HCT116 (cell line): ENCODE measurements at regions not wholly inside any gene's neighbourhood (a gene's known extent, or its start where the extent isn't known, plus 50 kb on each side); places are given as distances from the start of the nearest gene placed in this dataset.
"Not testable (repeated sequence)": the region's sequence is repeated elsewhere in the genome, so short reads cannot be mapped to it uniquely, and the experiment has no call there.

Experiments used
- ATAC-seq: fragments of 200-7000 bp; cut with Tn5 transposase; 2 replicates; pipeline ENCODE4 v1.9.1; 2020; ENCODE audit warnings: mild to moderate bottlenecking, moderate library complexity
- BruUV-seq: library from RNA; stranded (reverse); fragments of 400-500 nt; replicated peaks from 2 replicates; lab custom pipeline; 2021; lab: Mats Ljungman, UMichigan
- CTCF ChIA-PET: fragments of 300-600 bp; sonication (Branson Sonifier 250); formaldehyde crosslinking; loops from one replicate; lab custom pipeline; 2021; ENCODE audit warnings: antibody characterized with exemption; lab: Charles Lee
- POLR2A ChIA-PET: fragments of 300-600, 350-600 bp; sonication (Branson Sonifier 250); formaldehyde crosslinking; loops from one replicate; lab custom pipeline; 2021; ENCODE audit warnings: antibody characterized with exemption; lab: Charles Lee
- RAD21 ChIA-PET, 2 experiments: fragments of 300-600 bp; sonication (Branson Sonifier 250); formaldehyde crosslinking; loops; one replicate each; lab custom pipeline; 2023; ENCODE audit warnings: low total read pairs in 2 of 2; ENCODE audit not compliant: uncharacterized antibody in 2 of 2, unreplicated experiment in 2 of 2, low non-redundant PET in 1 of 2; lab: Charles Lee
- DNase-seq: peaks from one replicate; pipeline ENCODE4 v3.0.0-alpha.2; 2010; ENCODE audit warnings: low read depth, low spot score
- H2AFZ ChIP-seq: fragments of 200-600 bp; shearing (Covaris generic), sonication (generic); 2 replicates; pipeline ENCODE4 v1.6.1; 2017; ENCODE audit warnings: low read depth, mixed run types, mixed read lengths, antibody characterized with exemption, low read length; ENCODE audit not compliant: poor library complexity, severe bottlenecking
- H3K27ac ChIP-seq: 2 replicates; pipeline ENCODE4 v1.5.1; 2012; ENCODE audit warnings: low read depth, low read length
- H3K27me3 ChIP-seq: fragments of 200-600 bp; sonication (generic); 2 replicates; pipeline ENCODE4 v1.6.1; 2016; ENCODE audit warnings: mixed run types, low read length, mixed read lengths; ENCODE audit not compliant: insufficient read depth
- H3K36me3 ChIP-seq, 2 experiments: fragments of 200-500 bp in 1 of 2; fragments of 200-600 bp in 1 of 2; sonication (Bioruptor generic) in 1 of 2; sonication (generic) in 1 of 2; 2 replicates each; pipeline versions ENCODE4 v1.5.1 to v1.6.1; 2014 to 2016; ENCODE audit warnings: low read length in 2 of 2, inconsistent platforms in 1 of 2, mixed read lengths in 1 of 2, mixed run types in 1 of 2; ENCODE audit not compliant: insufficient read depth in 2 of 2, control insufficient read depth in 1 of 2
- H3K4me1 ChIP-seq, 2 experiments: fragments of 200-600 bp in 1 of 2; sonication (generic) in 1 of 2; 2 replicates each; pipeline versions ENCODE4 v1.5.1 to v1.6.1; 2012 to 2017; ENCODE audit warnings: low read length in 2 of 2, inconsistent platforms in 1 of 2, mild to moderate bottlenecking in 1 of 2, mixed read lengths in 1 of 2, mixed run types in 1 of 2, moderate library complexity in 1 of 2; ENCODE audit not compliant: insufficient read depth in 2 of 2, control insufficient read depth in 1 of 2
- H3K4me2 ChIP-seq: fragments of 200-600 bp; sonication (generic); 2 replicates; pipeline ENCODE4 v1.6.1; 2017; ENCODE audit warnings: mixed run types, low read length, mixed read lengths
- H3K4me3 ChIP-seq, 2 experiments: fragments of 200-600 bp in 1 of 2; sonication (generic) in 1 of 2; replicated peaks in 1 of 2; 2 replicates each; pipeline ENCODE4 v1.5.1; 2011 to 2016; ENCODE audit warnings: low read length in 2 of 2, control low read depth in 1 of 2, low read depth in 1 of 2, mild to moderate bottlenecking in 1 of 2, mixed read lengths in 1 of 2, mixed run types in 1 of 2
- H3K79me2 ChIP-seq: fragments of 200-600 bp; sonication (generic); 2 replicates; pipeline ENCODE4 v1.6.1; 2017; ENCODE audit warnings: mild to moderate bottlenecking, mixed run types, low read length, moderate library complexity, mixed read lengths; ENCODE audit not compliant: insufficient read depth
- H3K9ac ChIP-seq: fragments of 200-600 bp; sonication (generic); 2 replicates; pipeline ENCODE4 v1.6.1; 2016; ENCODE audit warnings: low read length, mixed read lengths
- H3K9me2 ChIP-seq: fragments of 200-600 bp; sonication (generic), shearing (Covaris generic); 2 replicates; pipeline ENCODE4 v1.6.1; 2017; ENCODE audit warnings: mixed run types, mild to moderate bottlenecking, moderate library complexity; ENCODE audit not compliant: insufficient read depth
- H3K9me3 ChIP-seq, 2 experiments: fragments of 200-500 bp in 1 of 2; fragments of 200-600 bp in 1 of 2; sonication (Bioruptor generic) in 1 of 2; sonication (generic) in 1 of 2; 2 replicates each; pipeline ENCODE4 v1.6.1; 2014 to 2017; ENCODE audit warnings: low read length in 2 of 2, mixed read lengths in 2 of 2, inconsistent platforms in 1 of 2, low read depth in 1 of 2, mild to moderate bottlenecking in 1 of 2, mixed run types in 1 of 2, moderate library complexity in 1 of 2; ENCODE audit not compliant: control insufficient read depth in 1 of 2, insufficient read depth in 1 of 2
- H4K20me1 ChIP-seq: fragments of 200-600 bp; sonication (generic), shearing (Covaris generic); 2 replicates; pipeline ENCODE4 v1.6.1; 2017; ENCODE audit warnings: mixed run types, mild to moderate bottlenecking, moderate library complexity; ENCODE audit not compliant: insufficient read depth
- ATF3 ChIP-seq: IDR thresholded peaks from 2 replicates; pipeline ENCODE4 v1.6.1; 2012
- CEBPB ChIP-seq: IDR thresholded peaks from 2 replicates; pipeline ENCODE4 v1.6.1; 2012; ENCODE audit warnings: low read depth
- FOSL1 ChIP-seq: IDR thresholded peaks from 2 replicates; pipeline ENCODE4 v1.6.1; 2012; ENCODE audit warnings: low read depth
- TCF7L2 ChIP-seq: IDR thresholded peaks from 2 replicates; pipeline ENCODE4 v1.7.0; 2011; ENCODE audit warnings: borderline replicate concordance, inconsistent platforms; ENCODE audit not compliant: insufficient read depth, insufficient read length; ENCODE audit errors: extremely low read depth
- YY1 ChIP-seq: IDR thresholded peaks from 2 replicates; pipeline ENCODE4 v1.6.1; 2011; ENCODE audit warnings: low read length, low read depth, moderate library complexity, mild to moderate bottlenecking; ENCODE audit not compliant: insufficient replicate concordance; ENCODE audit errors: extremely low read depth
- intact Hi-C: fragments of 100-400 bp; cut with micrococcal nuclease; formaldehyde crosslinking; loops from 2 replicates; pipeline ENCODE4 v1.10.0; 2022

GRCh38 chr5:101009758-101010519 is 106.9 kb upstream of the ST8SIA4 start:
- H3K4me3 ChIP-seq, result no peak overlapping the region
- no peak overlapping the region for H3K4me2 ChIP-seq
- no peaks in the 10 kb centered on the region for H3K79me2 ChIP-seq
- H3K4me1 ChIP-seq, result no peaks in the 10 kb centered on the region
- ChIA-PET CTCF (no interaction called here), RAD21 (no interaction called here)
- intact Hi-C loops, result no loop called here
- no peak for TF ChIP-seq YY1
- TF ChIP-seq, all 23 proteins: peak for 0
- ATAC-seq (no peak), DNase-seq (no peak)
- Histone ChIP-seq H3K27me3 (no peaks in the 10 kb centered on the region), H3K9me2 (no peaks in the 10 kb centered on the region), H3K36me3 (no peaks in the 10 kb centered on the region), H3K9ac (no peak overlapping the region), H4K20me1 (no peaks in the 10 kb centered on the region), H2AFZ (no peak overlapping the region), H3K9me3 (no peaks in the 10 kb centered on the region), H3K27ac (no peak overlapping the region)
- POLR2A ChIA-PET, result no interaction called here
- no TSS peak for BruUV-seq

DNA sequence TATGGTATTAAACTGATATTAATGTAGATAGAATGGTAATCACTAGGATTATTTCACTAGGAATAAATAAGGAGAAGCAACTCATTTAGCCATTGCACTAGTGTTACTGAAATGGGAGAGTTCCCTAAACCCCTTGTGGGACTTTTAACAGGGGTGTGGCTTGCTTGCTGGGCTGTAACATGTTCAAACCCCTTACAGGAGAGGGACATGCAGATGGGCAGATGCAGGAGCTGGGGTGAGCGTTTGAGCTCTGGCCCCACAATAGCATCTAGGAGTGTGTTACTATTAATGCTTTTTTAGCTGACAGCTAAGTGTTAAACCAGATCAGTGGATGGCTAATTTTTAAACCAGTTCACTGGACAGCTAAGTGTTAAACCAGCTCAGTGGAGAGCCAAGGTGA is 89.3 kb upstream of the ST8SIA4 start:
- Histone ChIP-seq H3K9me3 (no peaks in the 10 kb centered on the region), H3K27me3 (no peaks in the 10 kb centered on the region), H3K9me2 (no peaks in the 10 kb centered on the region; the same call in 1 of the 2 replicates), H4K20me1 (no peaks in the 10 kb centered on the region), H3K9ac (no peak overlapping the region), H3K36me3 (no peaks in the 10 kb centered on the region), H3K4me2 (no peak overlapping the region), H2AFZ (no peak overlapping the region), H3K4me3 (no peak overlapping the region), H3K4me1 (no peaks in the 10 kb centered on the region), H3K27ac (no peak overlapping the region), H3K79me2 (no peaks in the 10 kb centered on the region)
- CTCF ChIA-PET, result no interaction called here
- BruUV-seq, result no TSS peak
- DNase-seq (no peak), ATAC-seq (no peak)
- TF ChIP-seq CEBPB (no peak), TCF7L2 (no peak), ATF3 (no peak), FOSL1 (no peak)
- RAD21 ChIA-PET, result no interaction called here
- intact Hi-C loops, result no loop called here
- POLR2A ChIA-PET, result no interaction called here

DNA sequence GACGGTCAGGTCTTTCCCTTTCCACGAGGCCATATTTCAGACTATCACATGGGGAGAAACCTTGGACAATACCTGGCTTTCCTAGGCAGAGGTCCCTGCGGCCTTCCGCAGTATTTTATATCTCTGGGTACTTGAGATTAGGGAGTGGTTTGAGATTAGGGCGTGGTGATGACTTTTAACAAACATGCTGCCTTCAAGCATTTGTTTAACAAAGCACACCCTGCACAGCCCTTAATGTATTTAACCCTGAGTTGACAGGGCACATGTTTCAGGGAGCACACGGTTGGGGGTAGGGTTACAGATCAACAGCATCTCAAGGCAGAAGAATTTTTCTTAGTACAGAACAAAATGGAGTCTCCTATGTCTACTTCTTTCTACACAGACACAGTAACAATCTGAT is 80.5 kb upstream of the ST8SIA4 start:
- POLR2A ChIA-PET, H3K27me3 ChIP-seq, DNase-seq, RAD21 ChIA-PET, H2AFZ ChIP-seq, CTCF ChIA-PET, H3K4me2 ChIP-seq, H3K9me2 ChIP-seq, H3K4me1 ChIP-seq, H3K79me2 ChIP-seq, H3K9me3 ChIP-seq, BruUV-seq, H3K36me3 ChIP-seq, ATAC-seq, H4K20me1 ChIP-seq, intact Hi-C loops, H3K4me3 ChIP-seq, H3K27ac ChIP-seq, H3K9ac ChIP-seq: not testable (repeated sequence)
